ENCODE measurements at regions not wholly inside any gene's neighbourhood (a gene's known extent, or its start where the extent isn't known, plus 50 kb on each side); places are given as distances from the start of the nearest gene placed in this dataset.

GRCh38 chr10:14408139-14408538 lies 77.4 kb upstream of the FRMD4A start:
- DNase-seq (ENCODE audit: insufficient read length, low spot score), result no peak
- TF ChIP-seq CTCF (IDR thresholded peaks at IDR 0.05; ENCODE audit: insufficient read depth, missing control alignments), result no peak
- FAIRE-seq, result no peak

- FAIRE-seq (no peak), DNase-seq (ENCODE audit: insufficient read length, low spot score) (no peak)
- TF ChIP-seq CTCF (IDR thresholded peaks at IDR 0.05; ENCODE audit: insufficient read depth, missing control alignments), result no peak
Measured at GRCh38 chr10:14407567-14407966, 76.8 kb upstream of the FRMD4A start.

GRCh38 chr10:14405076-14406065 lies 74.6 kb upstream of the FRMD4A start:
- FAIRE-seq (no peak), DNase-seq (ENCODE audit: insufficient read length, low spot score) (no peak)
- TF ChIP-seq CTCF (IDR thresholded peaks at IDR 0.05; ENCODE audit: insufficient read depth, missing control alignments), result no peak

GRCh38 chr10:14403881-14404623 lies 73.3 kb upstream of the FRMD4A start:
- DNase-seq (ENCODE audit: insufficient read length, low spot score) (no peak), FAIRE-seq (no peak)
- no peak for TF ChIP-seq CTCF (IDR thresholded peaks at IDR 0.05; ENCODE audit: insufficient read depth, missing control alignments)

GRCh38 chr10:14403359-14403758 lies 72.6 kb upstream of the FRMD4A start:
- no peak for DNase-seq (ENCODE audit: insufficient read length, low spot score)

GRCh38 chr10:14399641-14400040 lies 68.9 kb upstream of the FRMD4A start:
- TF ChIP-seq CTCF (IDR thresholded peaks at IDR 0.05; ENCODE audit: insufficient read depth, missing control alignments), result no peak
- DNase-seq (ENCODE audit: insufficient read length, low spot score), result no peak
- FAIRE-seq, result no peak

More at GRCh38 chr10:14403359-14403758, 72.6 kb upstream of the FRMD4A start:
- FAIRE-seq, result no peak
- TF ChIP-seq CTCF (IDR thresholded peaks at IDR 0.05; ENCODE audit: insufficient read depth, missing control alignments), result no peak
